Activated CD4-positive, alpha-beta memory T cell treated with anti-CD3 and anti-CD28 coated beads, Interleukin-2, amount 10 ng/mL, durations not matched to agents 7 days and 5 days (primary cell): ENCODE measurements at regions not wholly inside any gene's neighbourhood (a gene's known extent, or its start where the extent isn't known, plus 50 kb on each side); places are given as distances from the start of the nearest gene placed in this dataset.

ENCODE experiments used
- CTCF ChIA-PET: fragments of 350-600 bp; sonication (Branson Sonifier 250); formaldehyde crosslinking; loops from one replicate; lab custom pipeline; 2021; ENCODE audit warnings: antibody characterized with exemption, inconsistent platforms; lab: Charles Lee
- POLR2A ChIA-PET: fragments of 350-600 bp; sonication (Branson Sonifier 250); formaldehyde crosslinking; loops from one replicate; lab custom pipeline; 2021; ENCODE audit warnings: antibody characterized with exemption; lab: Charles Lee
- DNase-seq: peaks from one replicate; pipeline ENCODE4 v3.0.0-alpha.2; 2020
- H3K27ac Mint-ChIP-seq: one replicate; pipeline ENCODE4 v1.8.0; 2021; ENCODE audit warnings: mild to moderate bottlenecking, mixed read lengths
- H3K27me3 Mint-ChIP-seq: one replicate; pipeline ENCODE4 v1.8.0; 2021; ENCODE audit warnings: mixed read lengths
- H3K36me3 Mint-ChIP-seq: one replicate; pipeline ENCODE4 v1.8.0; 2021; ENCODE audit warnings: low read depth, mixed read lengths
- H3K4me1 Mint-ChIP-seq: one replicate; pipeline ENCODE4 v1.8.0; 2021; ENCODE audit warnings: mixed read lengths
- H3K4me3 Mint-ChIP-seq: one replicate; pipeline ENCODE4 v1.8.0; 2021; ENCODE audit warnings: mild to moderate bottlenecking, mixed read lengths
- H3K9me3 Mint-ChIP-seq: one replicate; pipeline ENCODE4 v1.8.0; 2021; ENCODE audit warnings: mixed read lengths

- no peaks in the 10 kb centered on the region for H3K36me3 Mint-ChIP-seq
- H3K27me3 Mint-ChIP-seq = peaks cover 12% of the 10 kb centered on the region
- DNase-seq = no peak
- ChIA-PET POLR2A (no interaction called here), CTCF (interaction anchor here (0.8 kb wide), 1 partner anchor 56 kb away, joined by 3 read pairs; no protein-coding TSS in a partner anchor)
- H3K27ac Mint-ChIP-seq = no peak overlapping the region
- H3K9me3 Mint-ChIP-seq = no peaks in the 10 kb centered on the region
- no peaks in the 10 kb centered on the region for H3K4me1 Mint-ChIP-seq
- no peak overlapping the region for H3K4me3 Mint-ChIP-seq
Measured at GRCh38 chr9:113646946-113647914, 183.7 kb downstream of the RGS3 start.

GRCh38 chr9:113648048-113648447 lies 184.5 kb downstream of the RGS3 start:
- Mint-ChIP-seq H3K9me3 (no peaks in the 10 kb centered on the region), H3K4me3 (no peak overlapping the region), H3K27me3 (peaks cover 9% of the 10 kb centered on the region), H3K4me1 (no peaks in the 10 kb centered on the region), H3K27ac (no peak overlapping the region), H3K36me3 (no peaks in the 10 kb centered on the region)
- ChIA-PET CTCF (interaction anchor here (0.8 kb wide), 1 partner anchor 57 kb away, joined by 3 read pairs; no protein-coding TSS in a partner anchor), POLR2A (no interaction called here)
- DNase-seq = no peak

GRCh38 chr9:113648586-113648985 lies 185.1 kb downstream of the RGS3 start:
- peaks cover 5% of the 10 kb centered on the region for H3K27me3 Mint-ChIP-seq
- H3K4me3 Mint-ChIP-seq = no peak overlapping the region
- no peak overlapping the region for H3K27ac Mint-ChIP-seq
- CTCF ChIA-PET = no interaction called here
- DNase-seq = no peak
- no peaks in the 10 kb centered on the region for H3K9me3 Mint-ChIP-seq
- H3K36me3 Mint-ChIP-seq = no peaks in the 10 kb centered on the region
- no peaks in the 10 kb centered on the region for H3K4me1 Mint-ChIP-seq
- POLR2A ChIA-PET = no interaction called here

- Mint-ChIP-seq H3K4me1 (no peaks in the 10 kb centered on the region), H3K27ac (no peak overlapping the region), H3K9me3 (no peaks in the 10 kb centered on the region), H3K27me3 (peaks cover 5% of the 10 kb centered on the region), H3K36me3 (no peaks in the 10 kb centered on the region), H3K4me3 (no peak overlapping the region)
- ChIA-PET CTCF (interaction anchor here (0.9 to 1.3 kb wide), 2 partner anchors 57 to 203 kb away, joined by 3 to 4 read pairs; no protein-coding TSS in a partner anchor), POLR2A (no interaction called here)
- DNase-seq = no peak
Measured at GRCh38 chr9:113649054-113649453, 185.5 kb downstream of the RGS3 start.

- H3K27me3 Mint-ChIP-seq = peaks cover 2% of the 10 kb centered on the region
- H3K4me1 Mint-ChIP-seq = no peaks in the 10 kb centered on the region
- no peaks in the 10 kb centered on the region for H3K36me3 Mint-ChIP-seq
- H3K27ac Mint-ChIP-seq = no peak overlapping the region
- no peaks in the 10 kb centered on the region for H3K9me3 Mint-ChIP-seq
- no peak for DNase-seq
- ChIA-PET POLR2A (interaction anchor here (0.6 kb wide), 1 partner anchor 89 kb away, joined by 3 read pairs; no protein-coding TSS in a partner anchor), CTCF (interaction anchor here (0.9 to 1.3 kb wide), 2 partner anchors 58 to 204 kb away, joined by 3 to 4 read pairs; no protein-coding TSS in a partner anchor)
- H3K4me3 Mint-ChIP-seq = no peak overlapping the region
Measured at GRCh38 chr9:113649855-113650206, 186.3 kb downstream of the RGS3 start.

- no peak overlapping the region for H3K4me3 Mint-ChIP-seq
- no peak overlapping the region for H3K27ac Mint-ChIP-seq
- ChIA-PET POLR2A (interaction anchor here (0.6 kb wide), 1 partner anchor 90 kb away, joined by 3 read pairs; no protein-coding TSS in a partner anchor), CTCF (interaction anchor here (0.9 to 1.3 kb wide), 2 partner anchors 59 to 204 kb away, joined by 3 to 4 read pairs; no protein-coding TSS in a partner anchor)
- H3K36me3 Mint-ChIP-seq = no peaks in the 10 kb centered on the region
- peaks cover 2% of the 10 kb centered on the region for H3K27me3 Mint-ChIP-seq
- no peaks in the 10 kb centered on the region for H3K4me1 Mint-ChIP-seq
- DNase-seq = no peak
- H3K9me3 Mint-ChIP-seq = no peaks in the 10 kb centered on the region
Measured at GRCh38 chr9:113650207-113651131, 186.9 kb downstream of the RGS3 start.

- no peak for DNase-seq
- POLR2A ChIA-PET = no interaction called here
- H3K27ac Mint-ChIP-seq = no peak overlapping the region
- CTCF ChIA-PET = interaction anchor here (1.0 to 1.3 kb wide), 3 partner anchors 8 to 206 kb away, joined by 3 to 6 read pairs (median 3); no protein-coding TSS in a partner anchor
- peaks cover 2% of the 10 kb centered on the region for H3K4me1 Mint-ChIP-seq
- no peaks in the 10 kb centered on the region for H3K27me3 Mint-ChIP-seq
- no peaks in the 10 kb centered on the region for H3K9me3 Mint-ChIP-seq
- no peaks in the 10 kb centered on the region for H3K36me3 Mint-ChIP-seq
- H3K4me3 Mint-ChIP-seq = no peak overlapping the region
Measured at GRCh38 chr9:113651896-113652295, 188.4 kb downstream of the RGS3 start.

GRCh38 chr9:113652355-113653152 lies 189.0 kb downstream of the RGS3 start:
- Mint-ChIP-seq H3K27ac (no peak overlapping the region), H3K27me3 (no peaks in the 10 kb centered on the region), H3K36me3 (no peaks in the 10 kb centered on the region), H3K4me1 (peaks cover 4% of the 10 kb centered on the region), H3K9me3 (no peaks in the 10 kb centered on the region), H3K4me3 (no peak overlapping the region)
- POLR2A ChIA-PET = no interaction called here
- CTCF ChIA-PET = interaction anchor here (0.6 to 1.3 kb wide), 4 partner anchors 9 to 215 kb away, joined by 3 to 6 read pairs (median 3); no protein-coding TSS in a partner anchor
- DNase-seq = no peak

- no peak overlapping the region for H3K27ac Mint-ChIP-seq
- POLR2A ChIA-PET = interaction anchor here (1.4 kb wide), 1 partner anchor 72 kb away, joined by 5 read pairs; no protein-coding TSS in a partner anchor
Measured at GRCh38 chr9:113653746-113654604, 190.4 kb downstream of the RGS3 start.

GRCh38 chr9:113654605-113655428 lies 191.3 kb downstream of the RGS3 start:
- H3K36me3 Mint-ChIP-seq = no peaks in the 10 kb centered on the region
- POLR2A ChIA-PET = interaction anchor here (0.8 to 1.4 kb wide), 5 partner anchors 63 to 380 kb away, joined by 3 to 5 read pairs (median 4); partner anchors contain the start of genes CDC26 and PRPF4
- no peaks in the 10 kb centered on the region for H3K9me3 Mint-ChIP-seq
- no peak overlapping the region for H3K27ac Mint-ChIP-seq
- CTCF ChIA-PET = interaction anchor here (0.6 to 7.6 kb wide), 24 partner anchors 11 to 542 kb away, joined by 3 to 186 read pairs (median 4); partner anchors contain the start of genes C9orf43, CDC26, POLE3 and PRPF4
- H3K4me3 Mint-ChIP-seq = no peak overlapping the region
- H3K4me1 Mint-ChIP-seq = peaks cover 7% of the 10 kb centered on the region
- H3K27me3 Mint-ChIP-seq = peaks cover 10% of the 10 kb centered on the region
- DNase-seq = no peak

More at GRCh38 chr9:113653746-113654604, 190.4 kb downstream of the RGS3 start:
- Mint-ChIP-seq H3K36me3 (no peaks in the 10 kb centered on the region), H3K27me3 (peaks cover 2% of the 10 kb centered on the region), H3K4me3 (no peak overlapping the region), H3K9me3 (no peaks in the 10 kb centered on the region), H3K4me1 (peaks cover 7% of the 10 kb centered on the region)
- CTCF ChIA-PET = interaction anchor here (0.7 to 7.6 kb wide), 14 partner anchors 20 to 379 kb away, joined by 3 to 186 read pairs (median 4); partner anchors contain the start of genes CDC26 and PRPF4
- DNase-seq = no peak
